Colonic mucosa (tissue), 4 donors: ENCODE measurements at regions not wholly inside any gene's neighbourhood (a gene's known extent, or its start where the extent isn't known, plus 50 kb on each side); places are given as distances from the start of the nearest gene placed in this dataset.

Experiments
- DNase-seq: peaks from one replicate; pipeline ENCODE4 v3.0.0-alpha.2; 2020
- H3K27ac ChIP-seq: fragments of 200-600 bp; one replicate; pipeline ENCODE4 v1.8.0; 2021
- H3K27me3 ChIP-seq: fragments of 200-600 bp; one replicate; pipeline ENCODE4 v1.8.0; 2021
- H3K36me3 ChIP-seq: fragments of 200-600 bp; one replicate; pipeline ENCODE4 v1.8.0; 2021
- H3K4me1 ChIP-seq: fragments of 200-600 bp; one replicate; pipeline ENCODE4 v1.8.0; 2021; ENCODE audit warnings: mild to moderate bottlenecking
- H3K4me3 ChIP-seq: fragments of 200-600 bp; one replicate; pipeline ENCODE4 v1.8.0; 2021
- H3K9ac ChIP-seq, 2 donors: one replicate each; pipeline ENCODE4 v1.7.0; 2013; ENCODE audit warnings: control low read depth in 2 of 2, low read depth in 2 of 2, low read length in 2 of 2
- H3K9me3 ChIP-seq: fragments of 200-600 bp; one replicate; pipeline ENCODE4 v1.8.0; 2021
- intact Hi-C: fragments of 100-400 bp; cut with DNase I; formaldehyde crosslinking; loops from one replicate; pipeline ENCODE4 v1.14.1; 2022
- TF ChIP-seq, protein P1 (sequence below): fragments of 200-600 bp; IDR thresholded peaks from one replicate; pipeline ENCODE4 v1.8.0; 2022; ENCODE audit warnings: antibody characterized with exemption, mild to moderate bottlenecking
- donor health status: healthy.
- donor health status: DM: no; HTN: no; CAD: no.
- donor health status: DM: no; HTN: no; CAD: no.

DNA sequence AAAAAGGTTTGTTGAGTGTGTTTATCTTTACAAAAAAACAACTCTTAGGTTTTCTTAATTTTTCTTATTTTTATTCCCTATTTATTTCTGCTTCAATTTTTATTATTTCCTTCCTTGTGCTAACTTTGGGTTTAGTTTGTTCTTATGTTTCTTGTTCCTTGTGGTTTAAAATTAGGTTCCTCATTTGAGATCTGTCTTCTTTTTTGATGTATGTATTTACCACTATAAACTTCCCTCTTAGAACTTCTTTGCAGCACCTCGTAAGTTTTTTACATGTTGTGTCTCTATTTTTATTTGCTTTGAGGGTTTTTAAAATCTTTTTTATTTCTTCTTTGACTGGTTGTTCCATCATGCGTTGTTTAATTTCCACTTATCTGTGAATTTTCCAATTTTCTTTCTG, 1217.1 kb upstream of the CELF2 start:
- Histone ChIP-seq H3K9ac (no peak overlapping the region), H3K4me1 (no peaks in the 10 kb centered on the region), H3K27me3 (no peaks in the 10 kb centered on the region), H3K36me3 (no peaks in the 10 kb centered on the region), H3K4me3 (no peak overlapping the region), H3K27ac (no peak overlapping the region), H3K9me3 (no peaks in the 10 kb centered on the region)
- TF ChIP-seq, protein P1, sequence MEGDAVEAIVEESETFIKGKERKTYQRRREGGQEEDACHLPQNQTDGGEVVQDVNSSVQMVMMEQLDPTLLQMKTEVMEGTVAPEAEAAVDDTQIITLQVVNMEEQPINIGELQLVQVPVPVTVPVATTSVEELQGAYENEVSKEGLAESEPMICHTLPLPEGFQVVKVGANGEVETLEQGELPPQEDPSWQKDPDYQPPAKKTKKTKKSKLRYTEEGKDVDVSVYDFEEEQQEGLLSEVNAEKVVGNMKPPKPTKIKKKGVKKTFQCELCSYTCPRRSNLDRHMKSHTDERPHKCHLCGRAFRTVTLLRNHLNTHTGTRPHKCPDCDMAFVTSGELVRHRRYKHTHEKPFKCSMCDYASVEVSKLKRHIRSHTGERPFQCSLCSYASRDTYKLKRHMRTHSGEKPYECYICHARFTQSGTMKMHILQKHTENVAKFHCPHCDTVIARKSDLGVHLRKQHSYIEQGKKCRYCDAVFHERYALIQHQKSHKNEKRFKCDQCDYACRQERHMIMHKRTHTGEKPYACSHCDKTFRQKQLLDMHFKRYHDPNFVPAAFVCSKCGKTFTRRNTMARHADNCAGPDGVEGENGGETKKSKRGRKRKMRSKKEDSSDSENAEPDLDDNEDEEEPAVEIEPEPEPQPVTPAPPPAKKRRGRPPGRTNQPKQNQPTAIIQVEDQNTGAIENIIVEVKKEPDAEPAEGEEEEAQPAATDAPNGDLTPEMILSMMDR, result no peak
- DNase-seq, result no peak
- intact Hi-C loops, result no loop called here

DNA sequence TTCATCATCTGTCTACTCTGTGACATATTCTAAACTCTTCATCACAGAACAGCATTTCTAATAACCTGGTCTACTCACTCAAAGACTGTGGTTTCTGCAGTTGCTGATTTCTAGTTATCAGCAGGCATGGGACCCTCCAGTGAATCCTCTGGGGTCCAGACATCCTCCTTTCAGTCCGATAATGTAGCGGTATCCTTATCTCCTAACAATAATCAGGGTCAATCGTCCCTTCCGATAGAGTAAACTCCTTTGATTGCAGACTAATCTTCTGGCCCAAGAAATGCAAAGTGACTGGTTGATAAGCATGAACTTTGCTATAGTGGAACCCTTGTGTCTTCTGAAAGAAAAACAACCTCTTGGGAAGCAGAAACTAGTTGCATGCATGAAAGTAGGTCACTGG, 1209.8 kb upstream of the CELF2 start:
- Histone ChIP-seq H3K36me3 (no peaks in the 10 kb centered on the region), H3K4me1 (no peaks in the 10 kb centered on the region), H3K27ac (no peak overlapping the region), H3K4me3 (no peak overlapping the region), H3K9ac (no peak overlapping the region), H3K9me3 (no peaks in the 10 kb centered on the region), H3K27me3 (no peaks in the 10 kb centered on the region)
- DNase-seq, result no peak
- intact Hi-C loops, result no loop called here
- TF ChIP-seq, protein P1, result no peak

DNA sequence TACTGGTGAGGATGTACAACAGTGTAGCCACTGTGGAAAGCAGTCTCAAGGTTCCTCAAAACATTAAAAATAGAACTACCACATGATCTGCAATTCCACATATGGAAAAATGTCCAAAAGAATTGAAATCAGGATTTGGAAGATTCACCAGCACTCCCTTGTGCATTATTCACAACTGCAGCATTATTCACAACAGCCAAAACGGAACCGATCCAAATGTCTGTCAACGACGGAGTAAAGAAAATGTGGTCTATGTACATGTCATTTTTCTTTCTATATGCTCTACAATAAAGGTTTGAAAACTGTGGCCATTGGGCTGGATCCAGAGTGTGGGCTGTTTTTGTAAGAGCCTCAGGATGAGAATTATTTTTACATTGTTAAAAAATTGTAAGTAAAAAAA, 1206.1 kb upstream of the CELF2 start:
- no peaks in the 10 kb centered on the region for H3K27me3 ChIP-seq
- H3K4me3 ChIP-seq, result no peak overlapping the region
- no peaks in the 10 kb centered on the region for H3K9me3 ChIP-seq
- DNase-seq, result no peak
- intact Hi-C loops, result no loop called here
- no peak overlapping the region for H3K9ac ChIP-seq
- no peaks in the 10 kb centered on the region for H3K4me1 ChIP-seq
- TF ChIP-seq, protein P1, result no peak
- H3K27ac ChIP-seq, result no peak overlapping the region
- no peaks in the 10 kb centered on the region for H3K36me3 ChIP-seq

DNA sequence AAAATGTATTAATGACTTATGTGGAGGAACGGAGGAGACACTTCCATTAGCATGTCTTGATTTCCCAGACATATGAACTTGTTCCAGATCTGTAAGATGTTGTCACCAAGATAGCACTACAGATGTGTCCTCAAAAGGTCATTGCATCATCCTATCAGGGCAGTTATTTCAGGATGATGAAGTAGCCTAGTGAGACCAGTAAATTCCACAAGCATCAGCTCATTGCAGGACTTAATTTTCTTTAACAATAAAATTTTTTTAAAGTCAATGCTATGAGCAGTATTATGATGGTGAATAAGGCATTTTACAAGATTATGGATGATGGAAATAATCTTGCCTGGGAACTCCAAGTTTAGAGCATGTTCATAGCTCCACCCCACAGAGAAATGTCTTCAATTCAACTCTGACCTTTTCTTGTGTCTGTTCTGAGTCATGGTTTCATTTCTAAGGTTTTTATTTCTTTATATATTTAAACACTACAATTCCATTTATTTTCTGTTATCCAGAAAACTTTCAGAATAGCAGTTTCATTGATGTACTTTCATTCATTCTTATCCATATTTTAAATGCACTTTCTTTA, 1203.3 kb upstream of the CELF2 start:
- Histone ChIP-seq H3K27me3 (no peaks in the 10 kb centered on the region), H3K4me3 (no peak overlapping the region), H3K4me1 (no peaks in the 10 kb centered on the region), H3K27ac (no peak overlapping the region), H3K9me3 (no peaks in the 10 kb centered on the region), H3K9ac (no peak overlapping the region), H3K36me3 (no peaks in the 10 kb centered on the region)
- TF ChIP-seq, protein P1, result no peak
- DNase-seq, result no peak
- intact Hi-C loops, result no loop called here

DNA sequence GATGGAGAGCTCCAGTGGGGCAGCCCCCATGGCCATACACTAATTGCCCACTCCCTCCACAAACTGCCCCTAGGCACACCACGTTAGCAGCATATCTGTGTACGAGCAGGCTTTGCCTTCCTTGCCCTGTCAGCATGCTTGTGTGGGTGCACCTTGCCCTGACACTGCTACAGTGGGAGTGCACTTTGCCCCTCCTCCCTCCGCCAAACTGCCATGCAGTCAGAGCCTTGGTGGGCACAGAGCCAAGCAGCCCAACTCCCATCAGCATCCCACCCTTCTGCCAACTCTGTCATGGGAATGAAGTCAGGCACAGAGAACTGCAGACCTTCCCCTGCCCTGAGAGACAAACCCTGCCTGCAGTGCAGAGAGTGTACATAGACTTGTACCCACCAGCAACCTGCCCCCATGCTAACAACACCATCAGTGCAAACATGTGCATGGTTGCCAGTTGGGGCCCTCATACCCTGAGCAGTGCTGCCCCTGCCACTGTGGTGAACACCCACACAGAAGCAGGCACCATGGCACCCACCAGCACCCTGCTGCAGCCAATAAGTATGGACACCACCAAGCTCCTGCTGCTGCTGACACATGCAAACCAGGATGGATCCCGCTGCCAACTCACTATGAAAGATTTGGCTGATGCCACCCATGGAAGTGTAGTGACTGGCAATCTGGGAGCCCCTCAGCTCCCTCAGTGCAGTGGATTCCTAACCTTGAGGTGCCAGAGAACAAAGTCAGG, 1197.7 kb upstream of the CELF2 start:
- H3K4me1 ChIP-seq, result no peaks in the 10 kb centered on the region
- no peak overlapping the region for H3K27ac ChIP-seq
- no peak overlapping the region for H3K4me3 ChIP-seq
- TF ChIP-seq, protein P1, result no peak
- intact Hi-C loops, result no loop called here
- H3K36me3 ChIP-seq, result no peaks in the 10 kb centered on the region
- no peak overlapping the region for H3K9ac ChIP-seq
- no peaks in the 10 kb centered on the region for H3K27me3 ChIP-seq
- DNase-seq, result no peak
- H3K9me3 ChIP-seq, result no peaks in the 10 kb centered on the region
